ENCODE measurements at regions not wholly inside any gene's neighbourhood (a gene's known extent, or its start where the extent isn't known, plus 50 kb on each side); places are given as distances from the start of the nearest gene placed in this dataset.

DNA sequence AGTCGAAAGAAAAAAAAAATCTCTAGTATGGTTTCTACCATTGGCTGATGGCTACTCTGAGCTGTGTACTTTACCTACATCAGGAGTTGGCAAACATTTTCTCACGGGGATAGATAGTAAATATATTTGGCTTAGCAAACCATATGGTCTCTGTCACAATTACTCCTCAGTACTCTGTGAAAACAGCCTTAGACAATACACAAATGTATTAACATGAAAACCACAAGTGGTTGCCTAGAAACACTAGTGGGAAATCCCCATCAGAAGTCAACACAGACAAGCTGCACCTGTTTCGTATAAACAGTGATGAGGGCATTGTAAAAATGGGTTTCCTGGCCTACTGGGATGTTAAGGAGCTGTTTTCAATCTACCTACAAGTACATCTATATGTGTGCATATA is 84.6 kb upstream of the NAV3 start:
- TF ChIP-seq POLR2AphosphoS5 (IDR thresholded peaks at IDR 0.05; ENCODE audit: low read depth, low read length) (no peak), TAF1 (IDR thresholded peaks at IDR 0.05; ENCODE audit: low read depth, low read length) (no peak)
